HEK293 (cell line): ENCODE measurements at regions not wholly inside any gene's neighbourhood (a gene's known extent, or its start where the extent isn't known, plus 50 kb on each side); places are given as distances from the start of the nearest gene placed in this dataset.

ENCODE experiments used
- CTCF ChIA-PET: fragments of 350-600 bp; formaldehyde crosslinking; extraction: SDS; loops from one replicate; lab custom pipeline; 2021; ENCODE audit warnings: antibody characterized with exemption; lab: Yijun Ruan, JAX
- POLR2A ChIA-PET: fragments of 300-600 bp; formaldehyde crosslinking; extraction: SDS; loops from one replicate; lab custom pipeline; 2020; ENCODE audit warnings: antibody characterized with exemption, inconsistent platforms; lab: Yijun Ruan, JAX
- H3K27ac ChIP-seq: fragments of 200-500 bp; sonication (Bioruptor generic); 2 replicates; pipeline ENCODE4 v1.5.1; 2014; ENCODE audit warnings: low read depth, low read length, control low read depth, inconsistent platforms; ENCODE audit errors: extremely low read depth
- H3K36me3 ChIP-seq, 2 experiments: fragments of 200-500 bp in 1 of 2; sonication (Bioruptor generic) in 1 of 2; 1 replicate in 1 of 2; 2 replicates in 1 of 2; pipeline ENCODE4 v1.5.1; 2014 to 2017; ENCODE audit warnings: inconsistent platforms in 2 of 2, low read length in 2 of 2; ENCODE audit not compliant: control insufficient read depth in 2 of 2, insufficient read depth in 1 of 2
- H3K4me1 ChIP-seq: fragments of 200-500 bp; sonication (Bioruptor generic); 2 replicates; pipeline ENCODE4 v1.5.1; 2014; ENCODE audit warnings: mild to moderate bottlenecking, low read length, inconsistent platforms; ENCODE audit not compliant: control insufficient read depth, insufficient read depth
- H3K4me3 ChIP-seq: 2 replicates; pipeline ENCODE4 v1.5.1; 2011; ENCODE audit warnings: low read depth, mild to moderate bottlenecking, control low read depth, low read length, moderate library complexity
- H3K9me3 ChIP-seq: fragments of 200-500 bp; sonication (Bioruptor generic); 2 replicates; pipeline ENCODE4 v1.5.1; 2014; ENCODE audit warnings: low read depth, low read length, inconsistent platforms; ENCODE audit not compliant: control insufficient read depth, insufficient read depth
- EGR2 ChIP-seq: fragments of 450-650 bp; formaldehyde crosslinking; IDR thresholded peaks from 2 replicates; pipeline ENCODE4 v1.5.1; 2016; ENCODE audit warnings: low read depth, missing biosample characterization, missing genetic modification characterization
- FEZF1 ChIP-seq: fragments of 450-650 bp; formaldehyde crosslinking; IDR thresholded peaks from 2 replicates; pipeline ENCODE4 v1.5.1; 2016; ENCODE audit warnings: missing biosample characterization, missing genetic modification characterization
- GFI1B ChIP-seq: fragments of 450-650 bp; formaldehyde crosslinking; IDR thresholded peaks from 2 replicates; pipeline ENCODE4 v1.5.1; 2016; ENCODE audit warnings: missing biosample characterization, missing genetic modification characterization
- GLIS1 ChIP-seq: fragments of 450-650 bp; formaldehyde crosslinking; IDR thresholded peaks from 2 replicates; pipeline ENCODE4 v1.5.1; 2016; ENCODE audit warnings: missing biosample characterization, missing genetic modification characterization
- GLIS2 ChIP-seq: fragments of 450-650 bp; formaldehyde crosslinking; IDR thresholded peaks from 2 replicates; pipeline ENCODE4 v1.5.1; 2016; ENCODE audit warnings: missing biosample characterization, missing genetic modification characterization
- HOXA7 ChIP-seq: sonication (generic); formaldehyde crosslinking; IDR thresholded peaks from 2 replicates; pipeline ENCODE4 v1.8.1; 2022; ENCODE audit warnings: missing genetic modification reagents, borderline replicate concordance
- IKZF3 ChIP-seq: fragments of 450-650 bp; IDR thresholded peaks from 2 replicates; pipeline ENCODE4 v1.5.0; 2018; ENCODE audit warnings: missing biosample characterization, mild to moderate bottlenecking, missing genetic modification characterization, moderate library complexity
- KLF10 ChIP-seq: fragments of 450-650 bp; IDR thresholded peaks from 2 replicates; pipeline ENCODE4 v1.5.1; 2018; ENCODE audit warnings: missing biosample characterization, mild to moderate bottlenecking, missing genetic modification characterization
- MEIS1 ChIP-seq: sonication (generic); formaldehyde crosslinking; IDR thresholded peaks from 2 replicates; pipeline ENCODE4 v1.8.1; 2022; ENCODE audit warnings: missing genetic modification reagents, mild to moderate bottlenecking, borderline replicate concordance
- PRDM10 ChIP-seq: fragments of 450-650 bp; formaldehyde crosslinking; IDR thresholded peaks from 2 replicates; pipeline ENCODE4 v1.5.1; 2016; ENCODE audit warnings: missing biosample characterization, missing genetic modification characterization
- TCF7L2 ChIP-seq: IDR thresholded peaks from 2 replicates; pipeline ENCODE4 v1.6.1; 2011; ENCODE audit warnings: low read depth, mild to moderate bottlenecking, inconsistent platforms, low read length, moderate library complexity, borderline replicate concordance
- YY1 ChIP-seq: fragments of 450-650 bp; formaldehyde crosslinking; IDR thresholded peaks from 2 replicates; pipeline ENCODE4 v1.5.1; 2018; ENCODE audit warnings: missing biosample characterization, missing genetic modification characterization
- ZNF169 ChIP-seq: fragments of 450-650 bp; formaldehyde crosslinking; IDR thresholded peaks from 2 replicates; pipeline ENCODE4 v1.5.1; 2016; ENCODE audit warnings: missing biosample characterization, missing genetic modification characterization
- ZNF175 ChIP-seq: fragments of 450-650 bp; formaldehyde crosslinking; IDR thresholded peaks from 2 replicates; pipeline ENCODE4 v1.5.1; 2016; ENCODE audit warnings: missing biosample characterization, missing genetic modification characterization
- ZNF202 ChIP-seq: fragments of 450-650 bp; formaldehyde crosslinking; IDR thresholded peaks from 2 replicates; pipeline ENCODE4 v1.5.1; 2016; ENCODE audit warnings: missing biosample characterization, missing genetic modification characterization, borderline replicate concordance
- ZNF350 ChIP-seq: fragments of 450-650 bp; formaldehyde crosslinking; IDR thresholded peaks from 2 replicates; pipeline ENCODE4 v1.5.0; 2017; ENCODE audit warnings: missing biosample characterization, mild to moderate bottlenecking, missing genetic modification characterization
- ZNF366 ChIP-seq: fragments of 450-650 bp; formaldehyde crosslinking; conservative IDR thresholded peaks from 2 replicates; pipeline ENCODE4 v1.5.1; 2016; ENCODE audit warnings: missing biosample characterization, missing genetic modification characterization
- ZNF391 ChIP-seq: fragments of 450-650 bp; formaldehyde crosslinking; IDR thresholded peaks from 2 replicates; pipeline ENCODE4 v1.5.1; 2016; ENCODE audit warnings: low read depth, missing biosample characterization, missing genetic modification characterization, borderline replicate concordance
- ZNF521 ChIP-seq: fragments of 450-650 bp; formaldehyde crosslinking; IDR thresholded peaks from 2 replicates; pipeline ENCODE4 v1.5.1; 2017; ENCODE audit warnings: missing biosample characterization, mild to moderate bottlenecking, missing genetic modification characterization
- ZNF530 ChIP-seq: fragments of 450-650 bp; formaldehyde crosslinking; IDR thresholded peaks from 2 replicates; pipeline ENCODE4 v1.5.1; 2016; ENCODE audit warnings: low read depth, missing biosample characterization, missing genetic modification characterization
- ZNF561 ChIP-seq: fragments of 450-650 bp; IDR thresholded peaks from 2 replicates; pipeline ENCODE4 v1.5.1; 2018; ENCODE audit warnings: missing biosample characterization, missing genetic modification characterization, borderline replicate concordance
- ZNF600 ChIP-seq: fragments of 450-650 bp; formaldehyde crosslinking; IDR thresholded peaks from 2 replicates; pipeline ENCODE4 v1.5.1; 2016; ENCODE audit warnings: missing biosample characterization, missing genetic modification characterization
- ZNF610 ChIP-seq: fragments of 450-650 bp; formaldehyde crosslinking; IDR thresholded peaks from 2 replicates; pipeline ENCODE4 v1.5.1; 2016; ENCODE audit warnings: missing biosample characterization, missing genetic modification characterization, borderline replicate concordance
- ZNF621 ChIP-seq: fragments of 450-650 bp; formaldehyde crosslinking; IDR thresholded peaks from 2 replicates; pipeline ENCODE4 v1.5.1; 2017; ENCODE audit warnings: missing biosample characterization, missing genetic modification characterization
- ZNF654 ChIP-seq: fragments of 450-650 bp; formaldehyde crosslinking; IDR thresholded peaks from 2 replicates; pipeline ENCODE4 v1.5.1; 2016; ENCODE audit warnings: low read depth, missing biosample characterization, missing genetic modification characterization
- ZNF670 ChIP-seq: fragments of 450-650 bp; formaldehyde crosslinking; IDR thresholded peaks from 2 replicates; pipeline ENCODE4 v1.5.1; 2016; ENCODE audit warnings: missing biosample characterization, missing genetic modification characterization, low read depth
- ZNF692 ChIP-seq: fragments of 450-650 bp; formaldehyde crosslinking; IDR thresholded peaks from 2 replicates; pipeline ENCODE4 v1.5.1; 2016; ENCODE audit warnings: missing biosample characterization, missing genetic modification characterization
- ZNF792 ChIP-seq: fragments of 450-650 bp; formaldehyde crosslinking; IDR thresholded peaks from 2 replicates; pipeline ENCODE4 v1.5.1; 2016; ENCODE audit warnings: missing biosample characterization, missing genetic modification characterization
- TF ChIP-seq, protein P1 (sequence below): fragments of 450-650 bp; formaldehyde crosslinking; IDR thresholded peaks from 2 replicates; pipeline ENCODE4 v1.5.1; 2016; ENCODE audit warnings: missing biosample characterization, missing genetic modification characterization

GRCh38 chr16:60407606-60408005, 1628.6 kb downstream of the CDH8 start:
- Histone ChIP-seq H3K36me3 (no peaks in the 10 kb centered on the region), H3K4me1 (no peaks in the 10 kb centered on the region), H3K4me3 (no peak overlapping the region)
- ChIA-PET CTCF (interaction anchor here (0.6 kb wide), 1 partner anchor 28 kb away, joined by 3 read pairs; no protein-coding TSS in a partner anchor), POLR2A (no interaction called here)
- TF ChIP-seq PRDM10 (tag by site-specific recombination): no peak
- no peak for TF ChIP-seq HOXA7
- no peak for TF ChIP-seq ZNF521
- TF ChIP-seq ZNF366 (tag by site-specific recombination): no peak
- TF ChIP-seq ZNF202 (tag by site-specific recombination): no peak
- TF ChIP-seq ZNF530 (tag by site-specific recombination): no peak
- no peak for TF ChIP-seq TCF7L2
- no peak for TF ChIP-seq ZNF561
- no peak for TF ChIP-seq ZNF391
- TF ChIP-seq, protein P1, sequence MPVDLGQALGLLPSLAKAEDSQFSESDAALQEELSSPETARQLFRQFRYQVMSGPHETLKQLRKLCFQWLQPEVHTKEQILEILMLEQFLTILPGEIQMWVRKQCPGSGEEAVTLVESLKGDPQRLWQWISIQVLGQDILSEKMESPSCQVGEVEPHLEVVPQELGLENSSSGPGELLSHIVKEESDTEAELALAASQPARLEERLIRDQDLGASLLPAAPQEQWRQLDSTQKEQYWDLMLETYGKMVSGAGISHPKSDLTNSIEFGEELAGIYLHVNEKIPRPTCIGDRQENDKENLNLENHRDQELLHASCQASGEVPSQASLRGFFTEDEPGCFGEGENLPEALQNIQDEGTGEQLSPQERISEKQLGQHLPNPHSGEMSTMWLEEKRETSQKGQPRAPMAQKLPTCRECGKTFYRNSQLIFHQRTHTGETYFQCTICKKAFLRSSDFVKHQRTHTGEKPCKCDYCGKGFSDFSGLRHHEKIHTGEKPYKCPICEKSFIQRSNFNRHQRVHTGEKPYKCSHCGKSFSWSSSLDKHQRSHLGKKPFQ: no peak
- TF ChIP-seq MEIS1: no peak
- TF ChIP-seq YY1 (tag by site-specific recombination): no peak
- TF ChIP-seq ZNF600: no peak
- no peak for TF ChIP-seq ZNF169 (tag by site-specific recombination)
- no peak for TF ChIP-seq ZNF792
- TF ChIP-seq EGR2 (tag by site-specific recombination): no peak
- TF ChIP-seq, all 188 proteins: peak for 0
- Histone ChIP-seq H3K9me3 (no peaks in the 10 kb centered on the region), H3K27ac (no peak overlapping the region)

DNA sequence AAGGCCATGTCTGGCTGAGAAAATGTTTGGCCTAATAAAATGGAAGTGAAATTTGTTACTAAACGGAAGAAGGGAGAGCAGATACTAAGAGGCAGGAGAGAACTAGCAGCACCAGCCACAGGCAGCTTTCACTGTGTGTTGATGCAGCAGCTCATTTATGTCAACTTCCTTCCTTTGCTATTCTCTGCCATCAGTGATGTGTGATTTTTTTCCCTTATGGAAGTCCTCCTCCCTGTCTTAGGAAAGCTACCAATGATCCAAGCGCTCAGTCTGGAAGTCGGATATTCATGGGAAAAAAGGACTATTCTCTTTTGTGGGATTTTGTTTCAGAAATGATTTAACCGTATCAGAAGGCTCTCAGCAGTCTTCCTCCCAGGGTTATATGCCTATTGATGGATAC, 1629.2 kb downstream of the CDH8 start:
- Histone ChIP-seq H3K36me3 (no peaks in the 10 kb centered on the region), H3K4me3 (no peak overlapping the region), H3K4me1 (no peaks in the 10 kb centered on the region), H3K27ac (no peak overlapping the region), H3K9me3 (no peaks in the 10 kb centered on the region)
- TF ChIP-seq IKZF3 (tag by site-specific recombination): no peak
- no peak for TF ChIP-seq GLIS1 (tag by site-specific recombination)
- TF ChIP-seq ZNF621 (tag by site-specific recombination): no peak
- TF ChIP-seq ZNF670: no peak
- TF ChIP-seq ZNF692 (tag by site-specific recombination): no peak
- no peak for TF ChIP-seq ZNF350
- no peak for TF ChIP-seq ZNF654 (tag by site-specific recombination)
- TF ChIP-seq GFI1B (tag by site-specific recombination): no peak
- no peak for TF ChIP-seq HOXA7
- TF ChIP-seq GLIS2 (tag by site-specific recombination): no peak
- no peak for TF ChIP-seq FEZF1 (tag by site-specific recombination)
- TF ChIP-seq KLF10: no peak
- no peak for TF ChIP-seq ZNF610 (tag by site-specific recombination)
- no peak for TF ChIP-seq ZNF561
- TF ChIP-seq ZNF175: no peak
- ChIA-PET POLR2A (no interaction called here), CTCF (no interaction called here)
